ENCODE measurements at regions not wholly inside any gene's neighbourhood (a gene's known extent, or its start where the extent isn't known, plus 50 kb on each side); places are given as distances from the start of the nearest gene placed in this dataset.

- no peak overlapping the region for H3K4me3 ChIP-seq (ENCODE audit: low read depth in 1 of 3, low read length in 3 of 3)
- H3K9me3 ChIP-seq (ENCODE audit: control insufficient read depth in 4 of 4, low read length in 3 of 4), result no peaks in the 10 kb centered on the region
- no peaks in the 10 kb centered on the region for H3K36me3 ChIP-seq (ENCODE audit: control insufficient read depth in 4 of 4, insufficient read depth in 3 of 4, low read depth in 1 of 4, low read length in 3 of 4)
- H3K27ac ChIP-seq (ENCODE audit: low read depth in 1 of 2, low read length in 2 of 2), result no peak overlapping the region
- H3K4me1 ChIP-seq (ENCODE audit: control insufficient read depth in 4 of 4, insufficient read depth in 4 of 4, low read length in 3 of 4), result no peaks in the 10 kb centered on the region
- 79% methylated on average over 3 of the region's 3 CpGs for WGBS
- no peak overlapping the region for H3K9ac ChIP-seq (ENCODE audit: low read depth in 1 of 2, low read length in 2 of 2)
- no peak for TF ChIP-seq HNF4G (IDR thresholded peaks at IDR 0.05)
- TF ChIP-seq GABPA (IDR thresholded peaks at IDR 0.05 in 1 of 2, conservative IDR thresholded peaks at IDR 0.05 in 1 of 2), result no peak
- no peak for TF ChIP-seq NR2F2 (IDR thresholded peaks at IDR 0.05)
- DNase-seq (ENCODE audit: low spot score), result no peak
- H3K27me3 ChIP-seq (ENCODE audit: control insufficient read depth in 4 of 4, insufficient read depth in 4 of 4, low read length in 3 of 4), result no peaks in the 10 kb centered on the region
These were observed 214.4 kb upstream of the SOX2 start for GRCh38 chr3:181497358-181497757.

GRCh38 chr3:181493423-181493822, 218.3 kb upstream of the SOX2 start:
- Histone ChIP-seq H3K9me3 (ENCODE audit: control insufficient read depth in 4 of 4, low read length in 3 of 4) (no peaks in the 10 kb centered on the region), H3K4me3 (ENCODE audit: low read depth in 1 of 3, low read length in 3 of 3) (no peak overlapping the region), H3K9ac (ENCODE audit: low read depth in 1 of 2, low read length in 2 of 2) (no peak overlapping the region), H3K4me1 (ENCODE audit: control insufficient read depth in 4 of 4, insufficient read depth in 4 of 4, low read length in 3 of 4) (no peaks in the 10 kb centered on the region), H3K27ac (ENCODE audit: low read depth in 1 of 2, low read length in 2 of 2) (no peak overlapping the region), H3K36me3 (ENCODE audit: control insufficient read depth in 4 of 4, insufficient read depth in 3 of 4, low read depth in 1 of 4, low read length in 3 of 4) (no peaks in the 10 kb centered on the region), H3K27me3 (ENCODE audit: control insufficient read depth in 4 of 4, insufficient read depth in 4 of 4, low read length in 3 of 4) (no peaks in the 10 kb centered on the region)
- TF ChIP-seq HNF4G (IDR thresholded peaks at IDR 0.05) (no peak), RAD21 (IDR thresholded peaks at IDR 0.05) (no peak), CTCF (IDR thresholded peaks at IDR 0.05; ENCODE audit: low read depth, low read length, missing input control) (no peak), REST (IDR thresholded peaks at IDR 0.05) (no peak), MAX (IDR thresholded peaks at IDR 0.05) (no peak), EGR1 (IDR thresholded peaks at IDR 0.05; ENCODE audit: low read depth in 2 of 2) (no peak), FOXA2 (IDR thresholded peaks at IDR 0.05) (no peak), GABPA (IDR thresholded peaks at IDR 0.05 in 1 of 2, conservative IDR thresholded peaks at IDR 0.05 in 1 of 2) (no peak), TAF1 (conservative IDR thresholded peaks at IDR 0.05) (no peak), FOXA1 (IDR thresholded peaks at IDR 0.05) (no peak), JUND (IDR thresholded peaks at IDR 0.05) (no peak), ATF3 (IDR thresholded peaks at IDR 0.05) (no peak), ZBTB33 (IDR thresholded peaks at IDR 0.05) (no peak), YY1 (IDR thresholded peaks at IDR 0.05) (no peak), HNF4A (conservative IDR thresholded peaks at IDR 0.05) (no peak), SP1 (IDR thresholded peaks at IDR 0.05) (no peak), NR2F2 (IDR thresholded peaks at IDR 0.05) (no peak), RXRA (IDR thresholded peaks at IDR 0.05) (no peak)
- WGBS, result 81% methylated on average over 3 of the region's 3 CpGs
- DNase-seq (ENCODE audit: low spot score), result no peak
